Activated naive CD8-positive, alpha-beta T cell treated with anti-CD3 and anti-CD28 coated beads, Interleukin-2, amount 50 U/mL, for 16 hours (primary cell): ENCODE measurements at regions not wholly inside any gene's neighbourhood (a gene's known extent, or its start where the extent isn't known, plus 50 kb on each side); places are given as distances from the start of the nearest gene placed in this dataset.

Experiments
- DNase-seq: peaks from one replicate; pipeline ENCODE4 v3.0.0-alpha.2; 2020; ENCODE audit warnings: low read depth, low spot score

DNA sequence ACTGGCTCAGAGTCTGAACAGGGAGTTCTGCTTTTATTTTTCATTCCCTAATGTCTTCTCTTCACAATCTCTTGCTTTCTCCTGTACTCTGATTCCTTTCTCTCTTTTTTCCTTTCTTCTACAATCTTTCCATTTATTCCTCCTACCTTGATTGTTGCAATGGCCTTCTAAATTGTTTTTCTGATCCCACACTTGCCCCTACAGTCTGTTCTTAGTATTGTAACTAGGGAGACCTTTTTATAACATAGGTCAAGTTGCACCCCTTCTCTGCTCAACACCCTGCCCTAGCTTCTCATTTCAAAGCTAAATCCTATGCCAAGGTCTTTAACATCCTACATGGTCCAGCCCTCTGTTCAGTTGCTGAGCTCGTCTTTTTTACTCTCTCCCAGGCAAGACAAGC, 277.9 kb downstream of the GBA3 start:
- no peak for DNase-seq

DNA sequence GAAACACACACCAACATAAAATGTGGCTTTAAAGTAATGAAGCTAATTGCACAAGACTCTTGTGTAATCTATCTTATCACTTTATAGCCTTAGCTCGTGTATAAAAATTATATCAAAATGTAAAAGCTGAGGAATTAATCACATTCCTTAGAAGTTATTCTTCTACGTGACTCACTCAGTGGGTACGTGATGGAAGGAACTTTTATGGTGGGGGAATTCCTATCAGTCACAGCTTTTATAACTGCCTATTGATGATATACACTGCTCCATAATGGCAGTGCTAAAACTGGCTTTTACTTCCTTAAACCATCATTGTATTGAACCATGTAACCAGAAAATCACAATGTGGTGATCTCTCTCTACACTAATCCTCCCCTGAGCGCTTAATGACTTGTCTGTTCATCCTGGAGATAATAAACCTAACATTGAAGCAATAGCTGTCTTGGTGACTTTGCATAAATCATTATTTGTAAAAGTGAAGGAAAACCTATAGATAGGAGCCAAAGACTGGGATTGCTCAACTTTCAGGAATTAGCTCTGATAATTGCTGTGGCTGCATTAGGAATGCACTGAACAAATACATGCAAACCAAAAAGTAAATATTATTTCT, 276.7 kb downstream of the GBA3 start:
- no peak for DNase-seq

DNA sequence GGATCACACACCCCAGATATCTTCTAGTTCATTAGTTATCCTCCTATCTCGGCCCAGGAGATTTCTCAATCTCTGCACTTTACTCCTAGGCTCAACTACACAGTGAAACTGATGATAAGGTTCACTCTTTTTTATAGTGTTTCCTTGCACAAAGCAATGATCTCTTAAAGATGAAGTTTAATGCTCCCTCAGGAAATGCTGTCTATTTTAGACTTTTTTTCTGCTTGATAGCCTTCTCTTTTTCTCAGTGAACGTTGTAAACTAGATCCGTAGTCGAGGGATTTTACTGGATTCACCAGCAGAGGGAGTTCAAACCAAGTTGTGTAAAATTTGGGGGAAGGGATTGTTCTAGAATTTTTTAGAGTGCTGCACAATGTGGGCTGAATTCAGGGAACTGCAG, 269.6 kb downstream of the GBA3 start:
- DNase-seq = no peak

DNA sequence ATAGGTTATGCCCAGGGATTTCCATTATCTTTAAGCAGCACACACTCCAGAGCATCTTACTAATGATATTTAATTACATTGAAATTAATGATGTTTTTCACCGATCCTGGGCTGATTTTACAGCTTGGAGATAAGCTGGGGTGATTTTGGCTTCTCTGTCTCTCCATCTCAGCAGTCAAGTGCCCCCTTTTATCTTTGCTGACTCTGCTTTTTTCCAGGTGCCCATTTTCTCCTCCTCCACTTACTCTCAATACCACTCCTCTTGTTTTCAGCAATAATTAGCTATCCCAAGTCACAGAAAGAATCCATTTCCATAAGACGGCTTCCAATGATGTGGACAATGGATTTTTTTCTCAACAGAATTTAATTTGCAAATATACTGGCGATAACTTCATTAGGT, 266.7 kb downstream of the GBA3 start:
- no peak for DNase-seq

DNA sequence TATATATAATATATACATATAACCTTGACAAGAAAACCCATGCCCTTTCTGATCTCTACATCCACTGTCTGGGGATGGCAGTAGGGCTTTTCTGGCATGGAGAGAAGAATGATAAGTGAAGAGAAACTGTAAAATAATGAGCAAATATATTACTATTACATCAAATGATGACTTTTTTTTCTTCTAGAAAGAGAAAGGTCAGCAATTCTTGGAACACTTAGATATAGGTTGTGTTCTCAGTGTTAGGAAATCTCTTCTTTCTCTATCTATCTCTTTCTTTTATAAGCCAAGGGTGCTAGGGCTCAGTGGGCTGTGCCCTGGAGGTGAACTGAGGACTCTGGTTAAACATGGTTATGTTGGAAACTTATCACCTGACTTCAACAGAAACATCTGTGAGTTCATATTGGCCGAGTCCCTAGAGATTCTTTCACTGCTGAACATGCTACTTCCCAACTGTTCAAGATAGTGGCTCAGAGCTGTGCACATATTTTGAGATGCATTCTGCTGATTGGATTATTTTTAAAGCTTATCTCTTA, 265.1 kb downstream of the GBA3 start:
- DNase-seq = no peak

DNA sequence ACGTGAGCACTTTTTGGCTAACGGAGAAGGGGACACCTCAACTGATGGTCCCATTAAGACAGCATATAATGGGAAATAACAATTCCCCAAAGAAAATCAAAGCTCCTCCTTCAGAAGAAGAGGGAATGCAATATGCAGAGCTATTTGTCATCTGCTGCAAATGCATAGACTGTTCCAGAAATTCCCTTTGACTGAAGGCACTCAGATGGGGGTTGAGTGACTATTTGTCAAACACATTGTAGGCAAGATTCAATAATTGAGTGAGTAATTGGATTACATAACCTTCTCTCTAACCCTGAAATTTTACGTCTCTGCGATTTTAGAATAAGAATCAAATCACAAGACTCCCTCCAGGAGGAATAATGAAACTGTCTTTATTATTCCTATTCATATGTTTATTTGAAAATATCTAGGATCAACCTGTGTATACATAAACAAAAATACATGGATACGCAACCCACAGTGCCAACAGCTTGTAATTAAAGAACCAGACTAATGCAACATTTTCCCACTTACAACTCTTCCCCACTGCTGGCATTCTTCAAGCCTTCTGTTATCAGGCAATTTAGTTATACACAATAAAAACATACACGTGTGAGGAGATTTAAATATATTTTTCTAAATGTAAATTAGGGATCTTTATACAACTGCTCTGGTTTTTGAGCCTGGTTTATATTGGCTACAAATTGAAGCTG, 256.6 kb downstream of the GBA3 start:
- no peak for DNase-seq

DNA sequence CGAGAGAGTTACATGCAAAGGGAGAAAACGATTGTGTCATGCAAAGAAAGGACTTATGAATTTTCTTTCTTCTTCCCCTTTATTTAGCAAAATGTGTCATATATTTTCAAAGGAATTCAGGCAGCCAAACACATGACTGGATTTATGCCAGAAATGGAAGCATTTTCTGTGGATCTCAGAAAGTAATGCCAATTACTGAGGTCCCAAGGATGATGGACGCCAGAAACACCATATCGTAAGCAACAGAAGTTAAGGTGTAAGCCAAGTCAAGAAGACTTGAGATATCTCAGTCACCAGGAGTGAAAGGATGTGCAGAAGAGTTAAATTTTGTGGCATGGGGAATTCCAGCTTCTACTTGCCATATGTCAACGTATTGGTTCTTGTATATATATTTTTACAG, 255.1 kb downstream of the GBA3 start:
- no peak for DNase-seq

DNA sequence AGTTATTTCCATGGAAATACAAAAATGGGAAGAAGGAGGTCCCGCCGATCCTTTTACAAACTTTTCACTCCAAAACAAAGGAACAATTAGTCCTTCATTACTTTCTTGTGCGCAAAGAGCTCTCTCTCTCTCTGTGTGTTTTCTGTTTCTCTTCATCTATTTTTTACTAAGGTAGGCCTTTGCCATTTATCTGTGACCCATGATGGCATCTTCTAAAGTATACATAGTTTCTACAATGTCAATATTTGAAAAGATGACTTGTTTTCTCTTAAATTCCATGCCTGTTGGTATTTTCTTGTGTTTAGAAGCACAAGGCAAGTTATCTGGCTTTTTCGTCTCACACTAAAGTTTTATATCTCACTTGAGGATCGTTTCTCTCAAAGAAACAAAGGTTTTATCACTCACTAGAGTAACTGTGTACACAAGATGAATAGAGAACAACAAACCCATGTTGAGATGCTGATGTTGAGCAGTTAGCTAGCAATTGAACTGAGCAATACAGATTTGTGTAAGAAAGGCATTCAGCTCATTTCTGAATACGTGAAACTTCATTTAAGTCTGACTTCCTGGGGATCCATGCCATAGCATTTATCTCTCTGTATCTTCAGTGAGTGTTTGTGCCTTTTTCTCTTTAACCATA, 250.3 kb downstream of the GBA3 start:
- DNase-seq = no peak

DNA sequence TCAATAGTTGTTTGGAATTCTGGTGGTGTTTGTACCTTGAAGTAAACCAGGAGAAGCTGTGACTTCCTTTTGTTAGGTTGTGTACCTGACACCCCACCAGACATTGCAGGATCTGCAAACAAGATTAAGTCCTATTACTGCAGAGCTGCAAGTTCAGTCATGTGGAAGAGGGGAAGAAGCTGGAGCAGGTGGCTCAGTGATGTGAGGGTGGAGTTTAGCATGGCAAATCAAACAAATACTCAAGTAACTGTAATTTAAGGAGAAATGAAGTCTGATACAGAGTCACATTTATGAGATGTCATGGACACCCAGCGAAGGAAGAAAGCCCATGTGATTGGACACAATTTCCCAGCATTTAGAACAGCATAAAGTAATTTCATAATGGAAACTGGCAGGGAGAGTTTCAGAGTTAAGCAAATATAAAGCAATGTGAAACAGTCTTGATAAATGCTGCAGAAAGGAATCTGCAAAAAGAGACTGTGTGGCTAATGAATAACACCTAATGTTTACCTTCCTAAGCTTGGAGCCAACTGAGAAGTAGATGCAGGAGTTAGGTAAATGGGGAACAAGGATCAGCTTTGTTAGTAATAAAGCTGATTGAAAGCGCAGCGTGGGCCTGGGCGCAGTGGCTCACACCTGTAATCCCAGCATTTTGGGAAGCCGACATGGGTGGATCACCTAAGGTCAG, 249.1 kb downstream of the GBA3 start:
- DNase-seq = no peak

DNA sequence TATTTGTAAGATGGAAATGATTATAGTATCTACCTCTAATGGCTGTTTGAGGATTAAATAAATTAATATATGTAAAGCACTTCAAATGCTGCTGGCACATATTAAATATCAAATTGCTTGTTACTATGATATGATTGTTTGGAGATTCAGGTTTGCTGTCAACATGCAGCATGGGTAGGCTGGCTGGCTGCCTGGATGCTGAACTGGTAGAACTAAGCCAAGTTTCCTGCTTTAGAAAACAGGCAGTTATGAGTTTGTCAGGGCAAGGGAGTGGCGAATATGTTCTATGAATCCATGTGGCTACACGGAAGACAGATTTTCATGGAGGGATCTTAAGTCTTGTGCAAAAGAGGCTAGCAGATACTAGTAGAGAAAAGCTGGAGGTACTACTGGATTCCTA, 239.6 kb downstream of the GBA3 start:
- DNase-seq = no peak

DNA sequence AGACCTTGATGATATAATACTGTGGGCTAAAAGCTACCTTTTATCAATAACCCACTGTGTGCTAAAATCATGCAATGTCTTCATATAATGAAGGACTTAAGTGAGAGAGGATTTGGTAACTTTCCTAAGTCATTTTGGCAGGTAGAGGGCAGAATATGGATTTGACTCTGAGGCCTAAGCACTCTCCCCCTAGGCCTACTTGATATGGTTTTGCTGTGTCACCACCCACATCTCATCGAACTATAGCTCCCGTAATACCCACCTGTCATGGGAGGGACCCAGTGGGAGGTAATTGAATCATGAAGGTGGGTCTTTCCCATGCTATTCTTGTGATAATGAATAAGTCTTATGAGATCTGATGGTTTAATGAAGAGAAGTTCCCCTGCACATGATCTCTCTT, 229.7 kb downstream of the GBA3 start:
- no peak for DNase-seq

DNA sequence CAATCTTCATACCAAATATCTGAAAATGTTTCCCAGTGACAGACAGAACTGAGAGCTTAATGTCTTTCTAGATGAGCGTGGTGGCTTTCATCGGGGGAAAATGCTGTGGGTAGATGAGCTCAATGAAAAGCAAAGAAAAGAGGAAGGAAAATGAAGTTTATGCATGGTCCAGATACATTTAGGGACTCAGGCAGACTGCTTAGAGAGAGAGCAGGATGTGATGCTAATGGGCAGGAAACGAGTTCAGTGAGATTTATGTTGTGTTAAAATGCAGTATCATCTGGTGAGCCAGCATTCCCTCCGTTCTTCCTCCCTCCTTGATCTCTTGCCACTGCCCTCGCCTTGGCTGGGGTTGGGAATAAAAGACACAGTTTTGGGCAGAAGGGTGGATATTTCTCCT, 229.2 kb downstream of the GBA3 start:
- no peak for DNase-seq

DNA sequence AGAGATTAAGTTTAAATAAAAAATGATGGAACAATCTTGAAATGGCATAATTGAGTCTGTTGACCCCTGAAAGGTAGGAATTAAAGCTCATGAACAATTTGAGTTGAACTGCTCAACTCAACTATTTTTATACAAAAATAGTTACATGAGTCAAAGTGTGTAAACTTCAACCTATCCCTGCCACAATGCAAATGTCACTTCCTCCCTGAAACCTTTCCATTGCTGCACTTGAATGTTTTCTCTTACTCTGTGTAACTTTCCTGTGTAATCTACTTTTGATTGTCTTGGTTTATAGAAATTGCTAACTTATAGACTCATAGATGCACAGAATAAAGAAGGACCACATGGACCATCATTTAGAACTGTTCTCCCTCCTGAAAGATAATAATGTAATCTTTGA, 218.5 kb downstream of the GBA3 start:
- DNase-seq = no peak

DNA sequence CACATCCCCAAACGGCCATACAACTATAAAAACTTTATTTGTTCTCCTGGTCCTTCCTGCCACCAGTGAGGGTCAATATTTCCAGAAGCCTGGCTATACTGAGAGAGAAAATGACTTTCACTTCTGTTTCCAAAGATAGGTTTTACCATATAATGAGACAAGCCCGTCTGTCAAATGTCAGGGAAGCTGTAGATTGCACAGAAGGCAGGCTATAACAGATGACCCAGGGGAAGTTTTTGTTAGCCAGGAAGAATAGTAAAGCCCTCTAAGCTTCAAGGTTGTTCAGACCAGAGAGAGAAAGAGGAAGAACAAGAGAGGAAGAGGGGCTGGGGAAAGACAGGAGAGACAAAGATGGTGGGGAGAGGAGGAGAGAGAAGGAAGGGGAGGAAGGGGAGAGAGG, 217.5 kb downstream of the GBA3 start:
- no peak for DNase-seq

DNA sequence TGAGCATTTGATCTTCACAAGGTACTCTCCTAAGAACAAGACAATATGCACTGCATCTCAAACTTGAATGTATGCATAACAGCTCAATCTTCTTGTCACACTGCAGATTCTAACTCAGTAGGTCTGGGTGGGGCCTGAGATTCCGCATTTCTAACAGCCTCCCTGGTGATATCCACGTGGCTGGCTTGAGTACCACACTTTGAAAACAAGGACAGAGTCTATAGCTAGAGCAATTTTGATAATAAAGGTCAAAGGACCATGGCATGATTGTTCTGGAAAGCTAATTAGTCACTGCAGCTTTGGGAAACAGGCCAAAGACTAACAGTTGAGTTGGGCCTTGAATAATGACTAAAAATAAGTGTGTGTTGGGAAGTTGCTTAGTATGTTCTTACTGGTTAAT, 213.3 kb downstream of the GBA3 start:
- DNase-seq = no peak

DNA sequence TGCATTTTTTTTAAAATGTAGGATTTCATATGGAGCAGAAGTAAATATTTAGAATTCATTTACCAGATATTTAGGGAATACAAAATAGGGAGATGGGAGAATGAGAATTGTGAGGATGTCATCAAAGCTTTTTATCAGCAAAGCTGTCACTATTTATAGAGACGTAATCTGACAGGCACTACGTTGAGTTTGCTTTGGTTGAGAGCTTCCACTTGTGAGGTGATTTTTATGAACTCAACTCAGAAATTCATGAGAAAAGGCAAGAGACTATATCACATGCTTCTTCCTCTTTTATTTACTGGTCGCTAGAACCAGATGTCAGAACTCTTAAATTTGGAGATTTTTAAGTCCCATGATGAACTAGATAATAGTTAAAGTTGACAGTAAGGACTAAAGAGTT, 211.2 kb downstream of the GBA3 start:
- DNase-seq = no peak

DNA sequence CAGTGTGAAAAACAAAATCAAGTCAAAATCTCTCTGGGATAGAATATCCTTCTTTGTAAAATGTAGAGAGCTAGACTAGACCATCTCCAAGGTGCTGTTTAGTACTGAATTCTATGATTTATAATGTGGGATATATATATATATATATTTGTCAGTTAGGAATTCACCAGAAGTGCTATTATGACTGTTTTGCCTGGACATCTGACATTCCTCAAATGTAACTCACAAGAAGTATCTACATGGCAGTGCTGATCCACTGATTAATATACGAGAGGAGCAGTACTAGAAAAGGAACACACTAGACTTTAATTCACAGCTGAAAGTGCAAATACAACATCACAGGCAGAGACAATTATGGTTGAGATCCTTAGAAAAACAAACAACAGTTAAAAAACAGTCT, 208.9 kb downstream of the GBA3 start:
- no peak for DNase-seq

DNA sequence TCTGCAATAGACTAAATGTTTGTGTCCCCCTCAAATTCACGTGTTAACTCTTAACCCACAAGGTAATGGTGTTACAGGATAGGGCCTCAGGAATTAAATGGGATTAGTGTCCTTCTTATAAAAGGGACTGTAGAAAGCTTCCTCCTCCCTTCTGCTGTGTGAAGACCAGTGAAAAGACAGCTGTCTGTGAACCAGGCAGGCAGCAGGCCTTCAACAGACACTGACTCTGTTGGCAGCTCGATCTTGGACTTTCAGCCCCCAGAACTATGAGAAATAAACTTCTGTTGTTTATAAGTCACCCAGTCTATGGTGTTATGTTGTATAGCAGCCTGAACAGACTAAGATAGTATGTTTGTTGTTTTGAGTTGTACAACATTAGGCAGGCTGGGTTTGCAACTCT, 208.1 kb downstream of the GBA3 start:
- no peak for DNase-seq

DNA sequence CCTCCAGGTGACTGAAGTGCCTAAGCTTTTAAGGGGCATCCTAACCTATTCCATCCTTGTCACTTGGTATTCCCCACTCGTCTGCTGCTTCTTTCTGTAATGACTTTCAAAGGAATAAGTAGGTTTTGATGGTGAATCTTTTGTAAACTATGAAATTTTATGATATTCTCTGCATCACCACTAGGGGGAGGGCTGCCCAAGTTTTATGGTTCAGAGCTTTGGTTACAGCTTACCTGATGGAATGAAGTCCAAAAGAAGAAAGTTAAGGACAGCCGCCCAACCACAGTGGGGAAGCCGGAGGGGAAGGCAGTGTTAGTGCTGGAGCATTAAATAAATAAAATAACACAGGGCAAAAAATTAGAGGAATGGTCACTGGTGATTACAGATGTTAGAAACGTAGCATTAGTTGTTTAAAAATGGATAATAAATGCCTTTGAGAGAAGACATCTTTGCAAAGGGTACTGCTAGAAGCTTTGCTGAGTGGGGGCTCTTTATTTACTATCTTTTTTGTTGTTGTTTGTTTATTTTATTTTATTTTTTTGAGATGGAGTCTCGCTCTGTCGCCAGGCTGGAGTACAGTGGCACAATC, 204.9 kb downstream of the GBA3 start:
- no peak for DNase-seq

DNA sequence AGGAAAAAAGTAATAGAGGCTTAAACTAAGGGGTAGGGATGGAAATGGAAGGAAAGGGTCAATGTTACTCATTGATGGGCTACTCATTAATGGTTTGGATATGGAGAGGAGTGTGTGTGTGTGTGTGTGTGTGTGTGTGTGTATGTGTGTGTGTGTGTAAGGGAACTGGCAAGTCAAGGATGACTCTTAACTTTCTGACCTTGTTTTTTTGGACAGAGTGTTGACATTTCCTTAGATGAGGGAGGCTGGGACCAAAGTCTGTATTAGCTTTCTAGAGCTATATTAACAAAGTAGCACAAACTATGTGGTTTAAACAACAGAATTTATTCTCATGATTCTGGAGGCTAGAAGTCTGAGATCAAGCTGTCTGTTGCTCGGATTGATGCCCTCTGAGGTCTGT, 202.7 kb downstream of the GBA3 start:
- no peak for DNase-seq

DNA sequence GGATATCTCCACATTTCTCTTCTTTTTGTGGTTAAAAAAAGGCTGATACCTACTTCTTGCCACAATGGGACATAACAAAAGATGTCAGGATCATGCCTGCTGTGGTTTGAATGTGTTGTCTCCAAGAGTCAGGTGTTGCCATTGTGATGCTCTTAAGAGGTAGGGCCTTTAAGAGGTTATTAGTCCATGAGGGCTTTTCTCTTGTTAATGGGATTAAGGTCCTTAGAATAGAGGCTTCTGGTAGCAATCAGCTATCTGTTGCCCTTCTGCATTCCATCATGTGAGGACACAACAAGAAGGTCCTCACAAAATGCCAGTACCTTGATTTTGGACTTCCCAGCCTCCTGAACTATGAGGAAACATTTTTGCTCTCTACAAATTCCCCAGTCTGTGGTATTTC, 191.4 kb downstream of the GBA3 start:
- DNase-seq = no peak

DNA sequence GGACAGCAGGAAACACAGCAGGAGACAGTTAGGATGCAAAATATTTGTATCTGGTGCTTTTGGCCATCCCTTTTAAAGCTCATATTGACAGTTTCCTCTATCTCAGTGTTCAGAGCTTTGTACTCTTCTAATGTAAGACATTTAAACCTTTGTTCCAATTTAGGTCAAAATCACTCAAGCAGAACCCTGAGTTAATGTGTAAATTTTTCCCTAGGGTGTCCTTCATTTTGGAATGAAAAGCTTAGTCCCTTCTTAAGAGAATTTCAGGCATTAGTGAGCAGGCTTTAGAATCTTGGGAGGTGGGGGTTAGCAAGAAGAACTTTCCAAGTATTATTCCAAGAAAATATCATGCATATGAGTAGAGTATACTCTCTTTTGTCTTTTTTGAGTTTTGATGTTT, 188.7 kb downstream of the GBA3 start:
- no peak for DNase-seq
